PC-9 (cell line): ENCODE measurements at regions not wholly inside any gene's neighbourhood (a gene's known extent, or its start where the extent isn't known, plus 50 kb on each side); places are given as distances from the start of the nearest gene placed in this dataset.

ENCODE experiments used
- BruUV-seq: library from RNA; stranded (reverse); fragments of 400-500 nt; replicated peaks from 2 replicates; lab custom pipeline; 2021; lab: Mats Ljungman, UMichigan
- CTCF ChIA-PET: fragments of 300-600 bp; sonication (Branson Sonifier 250); formaldehyde crosslinking; loops from one replicate; lab custom pipeline; 2022; ENCODE audit warnings: antibody characterized with exemption; lab: Charles Lee
- POLR2A ChIA-PET: fragments of 300-600 bp; sonication (Branson Sonifier 250); formaldehyde crosslinking; loops from one replicate; lab custom pipeline; 2022; ENCODE audit warnings: antibody characterized with exemption; ENCODE audit not compliant: unreplicated experiment; lab: Charles Lee
- DNase-seq, 2 experiments: peaks; one replicate each; pipeline versions ENCODE4 v3.0.0 to v3.0.0-alpha.2; 2015 to 2022; ENCODE audit warnings: mixed read lengths in 1 of 2
- H2AFZ ChIP-seq: fragments of 200-600 bp; sonication (generic); 2 replicates; pipeline ENCODE4 v1.8.1; 2017; ENCODE audit warnings: antibody characterized with exemption
- H3F3A ChIP-seq: fragments of 200-600 bp; sonication (generic); 2 replicates; pipeline ENCODE4 v1.8.1; 2017; ENCODE audit warnings: antibody characterized with exemption, mild to moderate bottlenecking, low read depth; ENCODE audit not compliant: insufficient read depth
- H3K27ac ChIP-seq: fragments of 200-600 bp; sonication (generic); 2 replicates; pipeline ENCODE4 v1.6.1; 2016; ENCODE audit warnings: mixed run types
- H3K27me3 ChIP-seq: fragments of 200-600 bp; sonication (generic); 2 replicates; pipeline ENCODE4 v1.6.1; 2016; ENCODE audit warnings: low read depth, mixed run types; ENCODE audit not compliant: insufficient read depth
- H3K36me3 ChIP-seq: fragments of 200-600 bp; sonication (generic); 2 replicates; pipeline ENCODE4 v1.6.1; 2016; ENCODE audit warnings: low read depth, mixed run types
- H3K4me1 ChIP-seq: fragments of 200-600 bp; sonication (generic); replicated peaks from 2 replicates; pipeline ENCODE4 v1.6.1; 2016; ENCODE audit warnings: mixed run types; ENCODE audit not compliant: insufficient read depth
- H3K4me2 ChIP-seq: fragments of 200-600 bp; sonication (generic); 2 replicates; pipeline ENCODE4 v1.6.1; 2017; ENCODE audit warnings: mixed run types
- H3K4me3 ChIP-seq: fragments of 200-600 bp; sonication (generic); 2 replicates; pipeline ENCODE4 v1.6.1; 2016; ENCODE audit warnings: mixed run types
- H3K79me2 ChIP-seq: fragments of 200-600 bp; sonication (generic); 2 replicates; pipeline ENCODE4 v1.6.1; 2017; ENCODE audit warnings: low read depth, mixed run types
- H3K9me2 ChIP-seq: fragments of 200-600 bp; sonication (generic); 2 replicates; pipeline ENCODE4 v1.8.1; 2017; ENCODE audit warnings: mild to moderate bottlenecking; ENCODE audit not compliant: insufficient read depth
- H3K9me3 ChIP-seq: fragments of 200-600 bp; sonication (generic); 2 replicates; pipeline ENCODE4 v1.8.1; 2016; ENCODE audit warnings: low read depth; ENCODE audit not compliant: insufficient read depth
- H4K20me1 ChIP-seq: fragments of 200-600 bp; sonication (generic); 2 replicates; pipeline ENCODE4 v1.8.1; 2017; ENCODE audit not compliant: insufficient read depth
- EZH2 ChIP-seq: fragments of 200-600 bp; sonication (generic); IDR thresholded peaks from 2 replicates; pipeline ENCODE4 v1.8.0; 2017; ENCODE audit warnings: antibody characterized with exemption, low read depth
- intact Hi-C: fragments of 100-400 bp; cut with micrococcal nuclease; formaldehyde crosslinking; loops from one replicate; pipeline ENCODE4 v1.10.0; 2022; ENCODE audit not compliant: unreplicated experiment
- TF ChIP-seq, protein P1 (sequence below): fragments of 200-600 bp; sonication (generic); conservative IDR thresholded peaks from 2 replicates; pipeline ENCODE4 v1.6.1; 2017; ENCODE audit warnings: mixed run types, antibody characterized with exemption, mild to moderate bottlenecking, moderate library complexity

GRCh38 chr1:29624320-29625083 is 388.2 kb downstream of the PTPRU start:
- H3K27me3 ChIP-seq, result no peaks in the 10 kb centered on the region
- no peaks in the 10 kb centered on the region for H3K9me2 ChIP-seq
- intact Hi-C loops, result no loop called here
- H2AFZ ChIP-seq, result no peak overlapping the region
- H4K20me1 ChIP-seq, result no peaks in the 10 kb centered on the region
- TF ChIP-seq, protein P1, sequence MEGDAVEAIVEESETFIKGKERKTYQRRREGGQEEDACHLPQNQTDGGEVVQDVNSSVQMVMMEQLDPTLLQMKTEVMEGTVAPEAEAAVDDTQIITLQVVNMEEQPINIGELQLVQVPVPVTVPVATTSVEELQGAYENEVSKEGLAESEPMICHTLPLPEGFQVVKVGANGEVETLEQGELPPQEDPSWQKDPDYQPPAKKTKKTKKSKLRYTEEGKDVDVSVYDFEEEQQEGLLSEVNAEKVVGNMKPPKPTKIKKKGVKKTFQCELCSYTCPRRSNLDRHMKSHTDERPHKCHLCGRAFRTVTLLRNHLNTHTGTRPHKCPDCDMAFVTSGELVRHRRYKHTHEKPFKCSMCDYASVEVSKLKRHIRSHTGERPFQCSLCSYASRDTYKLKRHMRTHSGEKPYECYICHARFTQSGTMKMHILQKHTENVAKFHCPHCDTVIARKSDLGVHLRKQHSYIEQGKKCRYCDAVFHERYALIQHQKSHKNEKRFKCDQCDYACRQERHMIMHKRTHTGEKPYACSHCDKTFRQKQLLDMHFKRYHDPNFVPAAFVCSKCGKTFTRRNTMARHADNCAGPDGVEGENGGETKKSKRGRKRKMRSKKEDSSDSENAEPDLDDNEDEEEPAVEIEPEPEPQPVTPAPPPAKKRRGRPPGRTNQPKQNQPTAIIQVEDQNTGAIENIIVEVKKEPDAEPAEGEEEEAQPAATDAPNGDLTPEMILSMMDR, result no peak
- no peak for TF ChIP-seq EZH2
- DNase-seq, result peak in 1 of 2 experiments; percentile 38
- CTCF ChIA-PET, result no interaction called here
- H3K9me3 ChIP-seq, result no peaks in the 10 kb centered on the region
- H3K27ac ChIP-seq, result no peak overlapping the region
- H3K36me3 ChIP-seq, result no peaks in the 10 kb centered on the region
- no peaks in the 10 kb centered on the region for H3K79me2 ChIP-seq
- no peaks in the 10 kb centered on the region for H3F3A ChIP-seq
- H3K4me3 ChIP-seq, result no peak overlapping the region
- no peak overlapping the region for H3K4me2 ChIP-seq
- no peaks in the 10 kb centered on the region for H3K4me1 ChIP-seq
- POLR2A ChIA-PET, result no interaction called here
- BruUV-seq, result no TSS peak

GRCh38 chr1:29623501-29623900 is 387.2 kb downstream of the PTPRU start:
- ChIA-PET CTCF (no interaction called here), POLR2A (no interaction called here)
- H2AFZ ChIP-seq, result no peak overlapping the region
- no peaks in the 10 kb centered on the region for H3K79me2 ChIP-seq
- no peaks in the 10 kb centered on the region for H3K27me3 ChIP-seq
- H3F3A ChIP-seq, result no peaks in the 10 kb centered on the region
- H3K4me3 ChIP-seq, result no peak overlapping the region
- no peaks in the 10 kb centered on the region for H3K4me1 ChIP-seq
- H3K4me2 ChIP-seq, result no peak overlapping the region
- no TSS peak for BruUV-seq
- H3K9me2 ChIP-seq, result no peaks in the 10 kb centered on the region
- DNase-seq, result no peak
- H3K27ac ChIP-seq, result no peak overlapping the region
- intact Hi-C loops, result no loop called here
- no peaks in the 10 kb centered on the region for H3K9me3 ChIP-seq
- no peaks in the 10 kb centered on the region for H4K20me1 ChIP-seq
- TF ChIP-seq, protein P1, result no peak
- TF ChIP-seq EZH2, result no peak
- no peaks in the 10 kb centered on the region for H3K36me3 ChIP-seq

- Histone ChIP-seq H2AFZ (no peak overlapping the region), H3K9me3 (no peaks in the 10 kb centered on the region), H3K36me3 (no peaks in the 10 kb centered on the region), H3K4me1 (no peaks in the 10 kb centered on the region), H3K27ac (no peak overlapping the region), H3F3A (no peaks in the 10 kb centered on the region), H3K79me2 (no peaks in the 10 kb centered on the region), H3K4me3 (no peak overlapping the region), H3K27me3 (no peaks in the 10 kb centered on the region), H3K9me2 (no peaks in the 10 kb centered on the region), H3K4me2 (no peak overlapping the region), H4K20me1 (no peaks in the 10 kb centered on the region)
- no peak for DNase-seq
- TF ChIP-seq, protein P1, result no peak
- no peak for TF ChIP-seq EZH2
- ChIA-PET POLR2A (no interaction called here), CTCF (no interaction called here)
- intact Hi-C loops, result no loop called here
- no TSS peak for BruUV-seq
Measured at GRCh38 chr1:29621826-29622435, 385.6 kb downstream of the PTPRU start.
